Colon (tissue), 2 donors: ENCODE measurements at regions not wholly inside any gene's neighbourhood (a gene's known extent, or its start where the extent isn't known, plus 50 kb on each side); places are given as distances from the start of the nearest gene placed in this dataset.

ENCODE experiments used
- FAIRE-seq: peaks from 2 replicates; lab custom pipeline; 2012; peaks lifted over from hg19 to GRCh38; lab: Jason Lieb, UNC
- donor health status: control.
- donor health status: control.

- FAIRE-seq: no peak
Measured at GRCh38 chr20:7516621-7517111, 423.6 kb downstream of the HAO1 start.

DNA sequence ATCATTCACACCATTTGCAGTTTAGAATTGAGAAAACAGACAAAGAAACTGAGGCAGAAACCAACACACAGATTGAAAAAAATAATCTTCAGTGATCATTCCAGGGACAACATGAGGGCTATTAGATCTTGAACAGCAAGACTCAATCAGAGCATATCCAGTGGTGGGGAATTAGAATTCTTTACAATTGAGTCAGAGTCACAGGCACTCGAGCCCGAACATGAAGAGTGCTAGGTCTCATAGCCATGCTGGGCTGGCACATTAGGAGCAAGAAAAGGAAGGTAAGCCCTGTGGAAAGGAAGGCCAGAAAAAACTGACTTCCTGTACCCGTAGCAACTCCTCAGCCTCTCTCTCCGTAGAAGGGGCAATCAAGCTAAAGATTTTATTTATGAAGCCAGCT, 419.9 kb downstream of the HAO1 start:
- FAIRE-seq: no peak

GRCh38 chr20:7523288-7523687, 417.0 kb downstream of the HAO1 start:
- no peak for FAIRE-seq

GRCh38 chr20:7540018-7540417, 400.2 kb downstream of the HAO1 start:
- no peak for FAIRE-seq

DNA sequence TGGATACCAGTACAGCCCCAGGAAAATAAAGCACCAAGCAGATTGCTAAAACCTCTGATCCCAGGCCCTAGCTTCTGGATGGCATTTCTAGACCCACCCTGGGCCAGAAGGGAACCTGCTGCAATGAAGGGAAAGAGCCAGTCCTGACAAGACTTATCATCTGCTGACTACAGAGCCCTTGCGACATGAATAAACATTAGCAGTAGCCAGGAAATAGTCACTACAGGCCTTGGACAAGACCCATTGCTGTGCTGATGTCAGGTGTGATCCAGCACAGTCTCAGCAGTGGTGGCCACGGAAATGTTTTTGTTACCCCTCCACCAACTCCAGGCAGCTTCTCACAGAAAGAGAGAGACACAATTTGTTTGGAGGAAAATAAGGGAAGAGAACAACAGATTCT, 399.3 kb downstream of the HAO1 start:
- FAIRE-seq: no peak

DNA sequence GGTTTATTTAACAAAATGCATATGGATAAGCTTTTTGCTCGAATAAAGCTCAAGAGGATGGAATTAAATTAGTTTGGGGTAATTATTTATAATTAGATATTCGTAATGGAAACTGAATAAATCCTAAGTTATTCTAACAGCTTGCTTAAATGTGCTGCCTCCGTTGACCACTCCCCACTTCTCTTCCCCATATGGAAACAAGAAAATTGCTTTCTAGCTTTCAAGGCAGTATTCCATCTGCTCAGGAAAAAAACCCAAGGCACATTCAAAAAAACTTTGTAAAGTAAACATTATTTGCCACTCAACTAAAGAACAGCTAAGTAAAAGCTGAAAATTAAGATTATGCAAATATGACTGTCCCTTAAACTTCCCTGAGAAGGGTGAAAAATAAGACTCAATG, 369.2 kb downstream of the HAO1 start:
- no peak for FAIRE-seq

GRCh38 chr20:7571521-7572055, 368.7 kb downstream of the HAO1 start:
- no peak for FAIRE-seq

DNA sequence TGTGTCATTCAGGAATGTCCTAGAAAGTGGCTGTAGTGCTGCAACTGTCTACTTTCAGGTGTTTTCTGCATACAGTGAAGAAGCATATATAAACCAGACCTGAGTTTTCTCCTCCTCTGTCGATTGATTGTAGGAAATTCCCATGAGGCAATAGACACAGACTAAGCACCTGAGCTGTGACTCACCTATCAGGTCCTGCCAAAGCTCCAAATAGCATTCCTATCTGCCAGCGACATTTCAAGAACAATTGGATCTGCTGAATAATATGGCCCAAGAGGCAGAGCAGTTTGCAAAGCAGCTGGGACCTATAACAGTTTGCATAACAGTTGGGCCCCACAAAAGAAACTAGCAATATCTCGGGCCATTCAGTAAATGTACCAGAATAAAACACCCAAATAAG, 360.4 kb downstream of the HAO1 start:
- no peak for FAIRE-seq

DNA sequence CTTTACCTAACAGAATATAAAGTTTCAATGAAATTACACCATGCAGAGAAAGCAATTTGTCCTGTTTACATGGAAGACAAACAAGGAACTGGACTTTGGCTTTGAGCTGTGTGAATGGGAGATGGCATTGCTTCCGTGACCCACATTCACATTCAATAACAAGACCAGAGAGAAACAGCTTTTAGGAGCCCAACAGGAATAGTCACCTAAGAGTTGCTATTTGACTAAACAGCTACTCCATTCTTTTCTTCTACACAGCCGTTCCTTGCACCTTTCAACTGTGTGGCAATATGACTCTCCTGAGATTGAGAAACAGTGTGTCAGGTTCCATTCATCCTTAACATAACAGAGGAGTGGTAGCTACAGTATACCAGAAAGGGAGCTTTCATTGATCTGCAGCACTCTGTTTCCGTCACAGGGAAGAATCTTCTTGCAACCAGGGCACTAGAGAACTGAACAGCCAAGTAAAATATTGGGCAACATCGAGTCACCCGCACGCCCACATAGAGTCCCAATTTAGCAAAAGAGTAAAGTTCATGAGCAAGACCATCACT, 355.1 kb downstream of the HAO1 start:
- FAIRE-seq: no peak

- FAIRE-seq: no peak
Measured at GRCh38 chr20:7586481-7586880, 353.8 kb downstream of the HAO1 start.

- FAIRE-seq: no peak
Measured at GRCh38 chr20:7589164-7589563, 351.1 kb downstream of the HAO1 start.

DNA sequence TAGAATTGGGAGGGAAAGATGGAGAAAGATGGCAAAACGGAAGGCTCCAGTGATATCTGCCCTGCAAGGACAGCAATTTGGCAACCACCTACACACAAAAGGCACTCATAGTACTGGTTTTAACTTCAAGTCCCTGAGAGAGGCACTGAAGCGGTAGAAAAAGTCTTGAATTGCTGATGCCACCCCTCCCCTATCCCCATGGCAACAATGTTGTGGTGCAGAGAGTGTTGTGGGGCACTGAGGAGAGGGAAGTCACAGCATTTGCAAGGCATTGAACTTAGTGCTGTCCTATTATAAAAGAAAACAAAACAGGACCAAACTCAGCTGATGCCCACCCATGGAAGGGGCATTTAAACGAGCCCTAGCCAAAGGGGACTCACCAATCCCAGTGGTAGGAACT, 343.7 kb downstream of the HAO1 start:
- FAIRE-seq: no peak

DNA sequence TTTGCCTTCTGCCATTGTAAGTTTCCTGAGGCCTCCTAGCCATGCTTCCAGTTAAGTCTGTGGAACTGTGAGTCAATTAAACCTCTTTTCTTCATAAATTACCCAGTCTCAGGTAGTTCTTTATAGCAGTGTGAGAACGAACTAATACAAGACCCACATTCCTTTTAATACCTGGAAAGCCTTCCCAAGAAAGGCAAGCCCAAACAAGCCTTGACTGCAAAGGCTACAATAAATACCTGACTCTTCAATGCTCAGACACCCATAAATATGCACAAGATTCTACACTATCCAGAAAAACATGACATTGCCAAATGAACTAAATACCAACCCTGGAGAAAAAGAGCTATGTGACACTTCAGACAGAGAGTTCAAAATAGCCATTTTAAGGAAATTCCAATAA, 338.8 kb downstream of the HAO1 start:
- no peak for FAIRE-seq

DNA sequence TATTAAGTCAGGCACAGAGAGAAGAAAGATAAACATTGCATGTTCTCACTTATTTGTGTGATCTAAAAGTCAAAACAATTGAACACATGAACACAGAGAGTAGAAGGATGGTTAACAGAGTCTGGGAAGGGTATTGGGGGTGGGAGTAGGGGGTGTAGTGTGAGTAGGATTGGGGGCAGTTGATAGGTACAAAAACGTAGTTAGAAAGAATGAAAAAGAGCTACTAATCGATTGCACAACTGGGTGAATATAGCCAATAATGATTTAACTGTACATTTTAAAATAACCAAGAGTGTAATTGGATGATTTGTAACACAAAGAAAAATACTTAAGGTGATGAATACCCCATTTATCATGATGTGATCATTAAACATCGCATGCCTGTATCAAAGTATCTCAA, 333.3 kb downstream of the HAO1 start:
- no peak for FAIRE-seq

GRCh38 chr20:7608250-7608649, 332.0 kb downstream of the HAO1 start:
- no peak for FAIRE-seq

DNA sequence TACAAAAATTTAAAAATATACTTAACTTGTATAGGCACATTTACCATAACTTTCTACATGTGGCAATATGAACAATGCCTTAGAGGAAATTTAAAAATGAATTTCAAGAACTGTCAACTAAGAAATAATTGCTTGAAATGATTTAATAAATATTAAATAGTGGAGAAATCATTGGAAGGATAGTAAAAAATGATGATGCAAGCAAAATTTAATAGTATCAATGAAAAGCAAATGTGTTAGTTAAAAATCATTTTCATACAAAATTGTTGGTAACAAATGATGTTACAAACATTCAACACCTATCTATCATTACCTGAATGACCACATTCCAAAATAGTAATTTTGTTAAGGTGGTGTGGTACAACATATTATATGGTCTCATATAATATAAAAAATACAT, 331.0 kb downstream of the HAO1 start:
- peak; percentile 62 for FAIRE-seq

- FAIRE-seq: no peak
Measured at GRCh38 chr20:7610681-7611080, 329.6 kb downstream of the HAO1 start.

DNA sequence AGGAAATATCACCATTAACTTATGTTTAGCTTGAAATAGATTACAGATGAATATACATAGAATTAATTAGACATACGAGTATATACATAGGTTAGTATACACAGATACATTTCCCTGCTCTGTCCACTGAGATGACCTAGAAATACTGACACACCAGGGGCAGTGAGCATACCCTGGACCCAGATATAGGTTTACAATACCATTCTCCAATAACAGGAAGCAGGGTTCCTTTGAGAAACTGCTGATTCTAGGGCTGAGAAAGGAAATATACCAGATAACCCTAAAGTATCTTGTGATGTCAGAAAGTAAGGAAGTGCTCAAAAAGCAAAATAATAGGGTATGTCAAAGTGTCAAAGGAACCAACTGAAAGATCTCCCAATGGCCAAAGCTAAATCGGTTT, 322.5 kb downstream of the HAO1 start:
- no peak for FAIRE-seq

- no peak for FAIRE-seq
Measured at GRCh38 chr20:7622399-7622961, 317.8 kb downstream of the HAO1 start.

- FAIRE-seq: no peak
Measured at GRCh38 chr20:7624886-7625285, 315.4 kb downstream of the HAO1 start.

- FAIRE-seq: no peak
Measured at GRCh38 chr20:7627734-7628663, 312.3 kb downstream of the HAO1 start.

- no peak for FAIRE-seq
Measured at GRCh38 chr20:7629880-7630279, 310.4 kb downstream of the HAO1 start.

DNA sequence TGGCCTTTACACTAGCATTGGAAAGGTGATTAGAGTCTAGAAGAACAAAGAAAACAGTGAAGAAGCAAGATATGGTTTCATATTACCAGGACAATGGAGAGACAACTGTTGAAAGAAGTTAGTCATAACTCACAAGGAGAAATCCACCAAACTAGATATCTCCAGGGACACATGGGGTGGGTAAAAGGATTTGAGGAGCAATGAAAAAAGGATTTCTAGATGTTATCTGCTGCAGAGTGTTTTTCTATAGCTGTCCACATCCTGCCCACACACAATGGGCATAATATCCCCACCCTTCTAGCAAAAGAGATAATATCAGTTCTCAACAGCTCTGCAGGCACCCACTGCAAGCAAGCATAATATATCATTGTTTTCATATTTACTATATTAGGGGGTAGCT, 303.1 kb downstream of the HAO1 start:
- no peak for FAIRE-seq
